IPS-18c (cell line): ENCODE measurements at regions not wholly inside any gene's neighbourhood (a gene's known extent, or its start where the extent isn't known, plus 50 kb on each side); places are given as distances from the start of the nearest gene placed in this dataset.

ENCODE experiments used
- H3K4me3 ChIP-seq: 2 replicates; pipeline ENCODE4 v1.7.0; 2013; ENCODE audit warnings: low read depth, mild to moderate bottlenecking, low read length, moderate library complexity; ENCODE audit not compliant: insufficient read depth
- H3K9me3 ChIP-seq: one replicate; pipeline ENCODE4 v1.6.1; 2013; ENCODE audit warnings: mild to moderate bottlenecking, low read length, moderate library complexity; ENCODE audit not compliant: control insufficient read depth, insufficient read depth

GRCh38 chr6:100944644-100945043 is 63.5 kb upstream of the ASCC3 start:
- H3K9me3 ChIP-seq, result no peaks in the 10 kb centered on the region
- no peak overlapping the region for H3K4me3 ChIP-seq

GRCh38 chr6:100946021-100946540 is 65.0 kb upstream of the ASCC3 start:
- Histone ChIP-seq H3K9me3 (no peaks in the 10 kb centered on the region), H3K4me3 (no peak overlapping the region)

GRCh38 chr6:100946711-100947110 is 65.6 kb upstream of the ASCC3 start:
- Histone ChIP-seq H3K9me3 (no peaks in the 10 kb centered on the region), H3K4me3 (no peak overlapping the region)

- Histone ChIP-seq H3K9me3 (no peaks in the 10 kb centered on the region), H3K4me3 (no peak overlapping the region)
Measured at GRCh38 chr6:100948381-100949133, 67.4 kb upstream of the ASCC3 start.

- no peaks in the 10 kb centered on the region for H3K9me3 ChIP-seq
- H3K4me3 ChIP-seq, result no peak overlapping the region
Measured at GRCh38 chr6:100952006-100952405, 70.9 kb upstream of the ASCC3 start.

GRCh38 chr6:100959280-100959679 is 78.2 kb upstream of the ASCC3 start:
- Histone ChIP-seq H3K9me3 (no peaks in the 10 kb centered on the region), H3K4me3 (no peak overlapping the region)

GRCh38 chr6:100962466-100962865 is 81.3 kb upstream of the ASCC3 start:
- no peak overlapping the region for H3K4me3 ChIP-seq
- no peaks in the 10 kb centered on the region for H3K9me3 ChIP-seq

GRCh38 chr6:100965067-100965466 is 83.9 kb upstream of the ASCC3 start:
- H3K9me3 ChIP-seq, result no peaks in the 10 kb centered on the region
- no peak overlapping the region for H3K4me3 ChIP-seq

GRCh38 chr6:100968949-100969348 is 87.8 kb upstream of the ASCC3 start:
- H3K9me3 ChIP-seq, result no peaks in the 10 kb centered on the region
- no peak overlapping the region; the same call in 1 of the 2 replicates for H3K4me3 ChIP-seq

GRCh38 chr6:100979267-100979666 is 98.1 kb upstream of the ASCC3 start:
- H3K9me3 ChIP-seq, result no peaks in the 10 kb centered on the region
- no peak overlapping the region for H3K4me3 ChIP-seq

- no peaks in the 10 kb centered on the region for H3K9me3 ChIP-seq
- H3K4me3 ChIP-seq, result no peak overlapping the region
Measured at GRCh38 chr6:100980949-100981348, 99.8 kb upstream of the ASCC3 start.

GRCh38 chr6:100986921-100987320 is 105.8 kb upstream of the ASCC3 start:
- no peak overlapping the region for H3K4me3 ChIP-seq
- H3K9me3 ChIP-seq, result no peaks in the 10 kb centered on the region

GRCh38 chr6:100987556-100987955 is 106.4 kb upstream of the ASCC3 start:
- H3K4me3 ChIP-seq, result no peak overlapping the region
- H3K9me3 ChIP-seq, result no peaks in the 10 kb centered on the region

GRCh38 chr6:100988391-100988984 is 107.4 kb upstream of the ASCC3 start:
- no peaks in the 10 kb centered on the region for H3K9me3 ChIP-seq
- no peak overlapping the region for H3K4me3 ChIP-seq

GRCh38 chr6:100990070-100990469 is 108.9 kb upstream of the ASCC3 start:
- no peaks in the 10 kb centered on the region for H3K9me3 ChIP-seq
- H3K4me3 ChIP-seq, result no peak overlapping the region

- H3K9me3 ChIP-seq, result no peaks in the 10 kb centered on the region
- no peak overlapping the region for H3K4me3 ChIP-seq
Measured at GRCh38 chr6:100996409-100996808, 115.3 kb upstream of the ASCC3 start.

GRCh38 chr6:100998111-100998510 is 117.0 kb upstream of the ASCC3 start:
- Histone ChIP-seq H3K9me3 (no peaks in the 10 kb centered on the region), H3K4me3 (no peak overlapping the region)

GRCh38 chr6:100999034-100999597 is 118.0 kb upstream of the ASCC3 start:
- Histone ChIP-seq H3K9me3 (no peaks in the 10 kb centered on the region), H3K4me3 (no peak overlapping the region)
